ENCODE measurements at regions not wholly inside any gene's neighbourhood (a gene's known extent, or its start where the extent isn't known, plus 50 kb on each side); places are given as distances from the start of the nearest gene placed in this dataset.

- TF ChIP-seq CAMTA2 (CRISPR knock-in tag; conservative IDR thresholded peaks at IDR 0.05) (no peak), POLR2A (conservative IDR thresholded peaks at IDR 0.05) (no peak), TAF1 (IDR thresholded peaks at IDR 0.05; ENCODE audit: control insufficient read depth, extremely low read depth, insufficient read depth, low read length, severe bottlenecking) (no peak), PATZ1 (CRISPR knock-in tag; IDR thresholded peaks at IDR 0.05; ENCODE audit: borderline replicate concordance) (no peak), GATA2 (CRISPR knock-in tag; IDR thresholded peaks at IDR 0.05) (no peak), FOS (IDR thresholded peaks at IDR 0.05; ENCODE audit: extremely low read depth, insufficient read length) (no peak), TBL1XR1 (IDR thresholded peaks at IDR 0.05; ENCODE audit: low read length in 2 of 2) (no peak), REST (IDR thresholded peaks at IDR 0.05; ENCODE audit: borderline replicate concordance) (no peak), REST (CRISPR knock-in tag; IDR thresholded peaks at IDR 0.05; ENCODE audit: low read depth) (no peak), RCOR1 (IDR thresholded peaks at IDR 0.05; ENCODE audit: borderline replicate concordance in 1 of 2, low read depth in 2 of 2, low read length in 2 of 2) (no peak), L3MBTL2 (IDR thresholded peaks at IDR 0.05) (no peak), RNF2 (IDR thresholded peaks at IDR 0.05) (no peak)
Observed at GRCh38 chr18:48479531-48479930, 59.3 kb upstream of the CTIF start.

Data from K562 (cell line).